ENCODE measurements at regions not wholly inside any gene's neighbourhood (a gene's known extent, or its start where the extent isn't known, plus 50 kb on each side); places are given as distances from the start of the nearest gene placed in this dataset.

DNA sequence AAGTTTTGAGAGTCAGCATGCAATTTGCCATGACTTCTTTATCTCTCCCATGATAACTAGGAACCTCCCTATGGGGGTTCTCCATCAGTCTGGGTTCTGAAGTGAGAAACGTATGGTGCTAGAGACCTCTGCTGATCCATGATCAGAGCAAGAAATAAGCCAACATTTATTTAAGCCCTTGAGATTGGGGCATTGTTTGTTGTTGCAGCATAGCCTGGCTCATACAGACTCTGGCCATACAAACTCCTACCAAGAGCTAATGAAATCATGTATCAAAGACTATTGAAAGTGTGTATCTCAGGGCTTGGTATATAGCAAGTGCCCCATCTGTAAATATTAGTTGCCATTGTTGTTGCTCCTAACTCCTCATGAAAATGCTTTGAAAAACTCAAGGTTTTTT, 233.9 kb downstream of the MAF start:
- Histone ChIP-seq H3K9ac (ENCODE audit: low read length) (no peak overlapping the region), H3K4me3 (ENCODE audit: low read length) (no peak overlapping the region), H3K9me3 (replicated peaks; ENCODE audit: insufficient read depth, low read length) (no peaks in the 10 kb centered on the region), H3K27me3 (replicated peaks; ENCODE audit: insufficient read depth, low read length) (no peaks in the 10 kb centered on the region), H3K4me1 (ENCODE audit: low read length) (peaks cover 6% of the 10 kb centered on the region; the same call in 1 of the 2 replicates), H4K20me1 (ENCODE audit: insufficient read depth, low read length) (no peaks in the 10 kb centered on the region), H3F3A (ENCODE audit: insufficient read depth, low read length) (0 out of 2 replicates have a peak, but pooled peaks cover 8% of the 10 kb centered on the region), H2AFZ (ENCODE audit: low read length) (no peak overlapping the region), H3K36me3 (replicated peaks; ENCODE audit: insufficient read depth, low read length) (no peaks in the 10 kb centered on the region), H3K27ac (ENCODE audit: low read length) (no peak overlapping the region), H3K9me2 (replicated peaks; ENCODE audit: insufficient read depth, low read length) (no peaks in the 10 kb centered on the region), H3K4me2 (ENCODE audit: low read depth, low read length) (no peak overlapping the region), H3K79me2 (ENCODE audit: low read length) (no peaks in the 10 kb centered on the region)
- DNase-seq = no peak
- TF ChIP-seq, protein P1, sequence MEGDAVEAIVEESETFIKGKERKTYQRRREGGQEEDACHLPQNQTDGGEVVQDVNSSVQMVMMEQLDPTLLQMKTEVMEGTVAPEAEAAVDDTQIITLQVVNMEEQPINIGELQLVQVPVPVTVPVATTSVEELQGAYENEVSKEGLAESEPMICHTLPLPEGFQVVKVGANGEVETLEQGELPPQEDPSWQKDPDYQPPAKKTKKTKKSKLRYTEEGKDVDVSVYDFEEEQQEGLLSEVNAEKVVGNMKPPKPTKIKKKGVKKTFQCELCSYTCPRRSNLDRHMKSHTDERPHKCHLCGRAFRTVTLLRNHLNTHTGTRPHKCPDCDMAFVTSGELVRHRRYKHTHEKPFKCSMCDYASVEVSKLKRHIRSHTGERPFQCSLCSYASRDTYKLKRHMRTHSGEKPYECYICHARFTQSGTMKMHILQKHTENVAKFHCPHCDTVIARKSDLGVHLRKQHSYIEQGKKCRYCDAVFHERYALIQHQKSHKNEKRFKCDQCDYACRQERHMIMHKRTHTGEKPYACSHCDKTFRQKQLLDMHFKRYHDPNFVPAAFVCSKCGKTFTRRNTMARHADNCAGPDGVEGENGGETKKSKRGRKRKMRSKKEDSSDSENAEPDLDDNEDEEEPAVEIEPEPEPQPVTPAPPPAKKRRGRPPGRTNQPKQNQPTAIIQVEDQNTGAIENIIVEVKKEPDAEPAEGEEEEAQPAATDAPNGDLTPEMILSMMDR (IDR thresholded peaks at IDR 0.05; ENCODE audit: low read length) = no peak
- TF ChIP-seq EZH2phosphoT487 (IDR thresholded peaks at IDR 0.05; ENCODE audit: low read length) (no peak), EZH2 (optimal IDR thresholded peaks at IDR 0.05; ENCODE audit: low read depth, low read length) (no peak)

DNA sequence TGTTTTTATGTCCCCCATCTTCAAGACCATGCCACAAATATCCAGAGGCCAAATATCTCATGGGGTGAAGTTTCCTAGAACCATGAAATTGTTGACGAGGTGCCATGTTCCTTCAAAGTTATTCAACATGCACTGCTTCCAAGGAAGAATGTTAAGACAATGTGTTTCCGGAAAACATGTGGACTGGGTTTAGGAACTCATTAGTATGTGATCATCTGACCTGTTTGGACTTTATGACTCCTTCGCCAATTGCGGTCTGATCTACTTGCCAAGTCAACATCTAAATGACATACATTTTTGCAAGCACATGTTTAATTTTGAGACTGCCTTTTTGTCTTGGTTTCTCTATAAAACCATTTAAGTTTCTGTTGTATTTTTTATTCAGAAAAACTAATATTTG, 234.8 kb downstream of the MAF start:
- Histone ChIP-seq H3K27me3 (replicated peaks; ENCODE audit: insufficient read depth, low read length) (no peaks in the 10 kb centered on the region), H3K79me2 (ENCODE audit: low read length) (no peaks in the 10 kb centered on the region), H3K4me2 (ENCODE audit: low read depth, low read length) (no peak overlapping the region), H3F3A (ENCODE audit: insufficient read depth, low read length) (0 out of 2 replicates have a peak, but pooled peaks cover 8% of the 10 kb centered on the region), H3K9me2 (replicated peaks; ENCODE audit: insufficient read depth, low read length) (no peaks in the 10 kb centered on the region), H3K27ac (ENCODE audit: low read length) (no peak overlapping the region), H3K9me3 (replicated peaks; ENCODE audit: insufficient read depth, low read length) (no peaks in the 10 kb centered on the region), H3K36me3 (replicated peaks; ENCODE audit: insufficient read depth, low read length) (no peaks in the 10 kb centered on the region), H3K4me3 (ENCODE audit: low read length) (no peak overlapping the region), H3K4me1 (ENCODE audit: low read length) (peaks cover 6% of the 10 kb centered on the region; the same call in 1 of the 2 replicates), H2AFZ (ENCODE audit: low read length) (no peak overlapping the region), H3K9ac (ENCODE audit: low read length) (no peak overlapping the region), H4K20me1 (ENCODE audit: insufficient read depth, low read length) (no peaks in the 10 kb centered on the region)
- no peak for DNase-seq
- TF ChIP-seq, protein P1 (IDR thresholded peaks at IDR 0.05; ENCODE audit: low read length) = no peak
- TF ChIP-seq EZH2 (optimal IDR thresholded peaks at IDR 0.05; ENCODE audit: low read depth, low read length) (no peak), EZH2phosphoT487 (IDR thresholded peaks at IDR 0.05; ENCODE audit: low read length) (no peak)

DNA sequence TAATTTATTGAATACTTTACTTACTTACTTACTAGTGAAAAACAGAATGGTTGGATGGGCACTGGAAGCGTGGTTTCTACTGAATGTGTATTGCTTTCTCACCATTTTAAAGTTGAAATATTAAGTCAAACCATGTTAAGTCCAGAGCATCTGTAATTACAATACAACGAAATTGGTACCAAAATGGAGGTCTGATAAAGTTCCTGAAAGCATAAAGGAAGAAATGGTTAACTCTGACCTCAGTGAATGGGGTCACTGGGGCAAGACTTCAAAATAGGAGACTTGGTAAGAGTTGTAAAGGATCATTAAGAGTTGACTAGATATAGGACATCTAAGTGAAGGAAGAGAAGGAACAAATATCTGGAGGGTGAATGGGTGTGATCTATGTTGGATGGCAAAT, 237.1 kb downstream of the MAF start:
- Histone ChIP-seq H3K4me3 (ENCODE audit: low read length) (no peak overlapping the region), H4K20me1 (ENCODE audit: insufficient read depth, low read length) (no peaks in the 10 kb centered on the region), H3K36me3 (replicated peaks; ENCODE audit: insufficient read depth, low read length) (no peaks in the 10 kb centered on the region), H3K9me3 (replicated peaks; ENCODE audit: insufficient read depth, low read length) (no peaks in the 10 kb centered on the region), H3K4me2 (ENCODE audit: low read depth, low read length) (no peak overlapping the region), H3K27me3 (replicated peaks; ENCODE audit: insufficient read depth, low read length) (no peaks in the 10 kb centered on the region), H3K9me2 (replicated peaks; ENCODE audit: insufficient read depth, low read length) (no peaks in the 10 kb centered on the region), H2AFZ (ENCODE audit: low read length) (no peak overlapping the region), H3K9ac (ENCODE audit: low read length) (no peak overlapping the region), H3K27ac (ENCODE audit: low read length) (no peak overlapping the region), H3F3A (ENCODE audit: insufficient read depth, low read length) (0 out of 2 replicates have a peak, but pooled peaks cover 8% of the 10 kb centered on the region), H3K79me2 (ENCODE audit: low read length) (no peaks in the 10 kb centered on the region), H3K4me1 (ENCODE audit: low read length) (peaks cover 6% of the 10 kb centered on the region; the same call in 1 of the 2 replicates)
- TF ChIP-seq EZH2phosphoT487 (IDR thresholded peaks at IDR 0.05; ENCODE audit: low read length) (no peak), EZH2 (optimal IDR thresholded peaks at IDR 0.05; ENCODE audit: low read depth, low read length) (no peak)
- TF ChIP-seq, protein P1 (IDR thresholded peaks at IDR 0.05; ENCODE audit: low read length) = no peak
- DNase-seq = no peak

Data from MM.1S (cell line).